Ovary (tissue), 7 donors: ENCODE measurements at regions not wholly inside any gene's neighbourhood (a gene's known extent, or its start where the extent isn't known, plus 50 kb on each side); places are given as distances from the start of the nearest gene placed in this dataset.
"Not testable (repeated sequence)": the region's sequence is repeated elsewhere in the genome, so short reads cannot be mapped to it uniquely, and the experiment has no call there.

Source experiments
- DNase-seq, 5 donors: peaks; one replicate each; pipeline ENCODE4 v3.0.0-alpha.2; 2019 to 2020
- H3K27ac ChIP-seq, 2 donors: fragments of 200-600 bp; one replicate each; pipeline versions ENCODE4 v1.5.1 to v1.8.0; 2019 to 2022
- H3K27me3 ChIP-seq: fragments of 200-600 bp; one replicate; pipeline ENCODE4 v1.8.0; 2022
- H3K36me3 ChIP-seq: fragments of 200-600 bp; sonication (generic); one replicate; pipeline ENCODE4 v1.5.1; 2019
- H3K4me1 ChIP-seq: one replicate; pipeline ENCODE4 v1.8.1; 2013; ENCODE audit warnings: mild to moderate bottlenecking, moderate library complexity; ENCODE audit not compliant: insufficient read depth
- H3K4me3 ChIP-seq: fragments of 200-600 bp; sonication (generic); one replicate; pipeline ENCODE4 v1.5.1; 2017
- H3K9me3 ChIP-seq, 2 donors: fragments of 200-600 bp in 1 of 2; sonication (generic) in 1 of 2; one replicate each; pipeline versions ENCODE4 v1.5.1 to v1.8.1; 2013 to 2019; ENCODE audit warnings: mild to moderate bottlenecking in 1 of 2, moderate library complexity in 1 of 2
- EP300 ChIP-seq: sonication (generic); formaldehyde crosslinking; IDR thresholded peaks from one replicate; pipeline ENCODE4 v1.6.1; 2017; ENCODE audit warnings: antibody characterized with exemption
- POLR2A ChIP-seq: fragments of 450-650 bp; IDR thresholded peaks from one replicate; pipeline ENCODE4 v1.6.1; 2017; ENCODE audit warnings: antibody characterized with exemption, mild to moderate bottlenecking, moderate library complexity
- WGBS, 3 donors: extraction: QIAGEN DNeasy Blood & Tissue Kit in 1 of 3; methylation state at CpG; one replicate each; pipeline versions ENCODE4 v1.1.5 to v1.1.7; 2013 to 2017; 5-methylcytosine and 5-hydroxymethylcytosine counted together
- intact Hi-C, 4 donors: fragments of 100-400 bp; cut with DNase I; formaldehyde crosslinking; loops; one replicate each; pipeline versions ENCODE4 v1.11.0 to v1.15.1; 2022 to 2023
- TF ChIP-seq, protein P1 (sequence below), 3 donors: fragments of 450-650 bp in 2 of 3; fragments of 200-600 bp in 1 of 3; IDR thresholded peaks; one replicate each; pipeline versions ENCODE4 v1.5.1 to v1.8.0; 2016 to 2022; ENCODE audit warnings: antibody characterized with exemption in 3 of 3, mild to moderate bottlenecking in 1 of 3
- donor health status: DM: no; HTN: no; CAD: no; lungs with moderate emphysema.
- donor health status: DM: no; HTN: no; CAD: no.
- donor health status: Bipolar disorder and iron deficiency.
- donor health status: DM: no; HTN: no; CAD: no.
- donor health status: DM: yes; HTN: yes; CAD: no.

DNA sequence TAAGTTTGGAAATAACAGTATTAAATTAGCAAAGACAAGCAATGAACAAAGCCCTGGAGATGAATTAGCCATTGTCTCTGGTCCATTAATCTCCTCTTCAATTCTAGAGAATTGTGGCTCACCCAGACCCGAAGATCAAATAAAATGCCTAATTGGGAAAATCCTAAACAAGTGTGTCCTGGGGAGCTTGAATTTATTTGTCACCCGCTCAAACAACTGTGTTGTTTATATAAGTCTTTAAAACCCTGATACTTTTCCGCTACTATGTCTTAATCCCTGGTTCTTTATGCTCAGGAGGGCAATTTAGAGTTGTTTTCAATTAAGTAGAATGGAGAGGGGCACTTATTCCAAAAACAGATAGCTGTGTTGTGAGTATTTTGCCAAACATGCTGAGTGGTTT lies 128.4 kb downstream of the ANXA1 start:
- Histone ChIP-seq H3K36me3 (no peaks in the 10 kb centered on the region), H3K27me3 (no peaks in the 10 kb centered on the region), H3K4me1 (no peaks in the 10 kb centered on the region), H3K4me3 (no peak overlapping the region), H3K27ac (no peak overlapping the region), H3K9me3 (no peaks in the 10 kb centered on the region)
- no peak for DNase-seq
- WGBS, 3 donors, result 57 to 69% (median 64%) methylated on average over 3 of the region's 3 CpGs
- intact Hi-C loops, result no loop called here
- no peak for TF ChIP-seq POLR2A
- TF ChIP-seq, protein P1, sequence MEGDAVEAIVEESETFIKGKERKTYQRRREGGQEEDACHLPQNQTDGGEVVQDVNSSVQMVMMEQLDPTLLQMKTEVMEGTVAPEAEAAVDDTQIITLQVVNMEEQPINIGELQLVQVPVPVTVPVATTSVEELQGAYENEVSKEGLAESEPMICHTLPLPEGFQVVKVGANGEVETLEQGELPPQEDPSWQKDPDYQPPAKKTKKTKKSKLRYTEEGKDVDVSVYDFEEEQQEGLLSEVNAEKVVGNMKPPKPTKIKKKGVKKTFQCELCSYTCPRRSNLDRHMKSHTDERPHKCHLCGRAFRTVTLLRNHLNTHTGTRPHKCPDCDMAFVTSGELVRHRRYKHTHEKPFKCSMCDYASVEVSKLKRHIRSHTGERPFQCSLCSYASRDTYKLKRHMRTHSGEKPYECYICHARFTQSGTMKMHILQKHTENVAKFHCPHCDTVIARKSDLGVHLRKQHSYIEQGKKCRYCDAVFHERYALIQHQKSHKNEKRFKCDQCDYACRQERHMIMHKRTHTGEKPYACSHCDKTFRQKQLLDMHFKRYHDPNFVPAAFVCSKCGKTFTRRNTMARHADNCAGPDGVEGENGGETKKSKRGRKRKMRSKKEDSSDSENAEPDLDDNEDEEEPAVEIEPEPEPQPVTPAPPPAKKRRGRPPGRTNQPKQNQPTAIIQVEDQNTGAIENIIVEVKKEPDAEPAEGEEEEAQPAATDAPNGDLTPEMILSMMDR (IDR thresholded peaks at IDR 0.05), result no peak
- no peak for TF ChIP-seq EP300

GRCh38 chr9:73284377-73284776 lies 132.7 kb downstream of the ANXA1 start:
- Histone ChIP-seq H3K4me1 (no peaks in the 10 kb centered on the region), H3K36me3 (no peaks in the 10 kb centered on the region), H3K4me3 (no peak overlapping the region), H3K9me3 (no peaks in the 10 kb centered on the region), H3K27me3 (no peaks in the 10 kb centered on the region), H3K27ac (no peak overlapping the region)
- WGBS, 3 donors, result 79 to 87% (median 79%) methylated on average over 9 of the region's 9 CpGs
- DNase-seq, result no peak
- TF ChIP-seq, protein P1 (IDR thresholded peaks at IDR 0.05), result no peak
- TF ChIP-seq EP300, result no peak
- TF ChIP-seq POLR2A, result no peak
- intact Hi-C loops, result no loop called here

DNA sequence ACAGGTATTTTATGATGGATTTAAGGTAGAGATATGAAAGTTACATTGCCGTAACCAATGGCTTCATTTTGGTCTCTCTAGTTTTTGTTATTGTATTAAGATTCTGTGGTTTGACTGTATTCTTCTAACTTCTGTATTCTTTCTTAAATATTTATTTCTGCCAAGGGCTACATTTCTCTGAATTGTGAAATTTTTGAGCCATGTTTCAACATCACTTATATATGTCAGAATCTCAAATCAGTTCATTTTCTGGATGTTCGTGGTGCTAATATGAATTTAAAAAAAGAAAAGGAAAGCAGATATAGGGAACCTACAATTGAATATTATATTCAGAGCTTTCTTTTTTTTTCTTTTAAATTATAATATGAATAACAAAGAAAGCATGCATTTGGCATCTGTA lies 142.7 kb downstream of the ANXA1 start:
- Histone ChIP-seq H3K4me1 (no peaks in the 10 kb centered on the region), H3K9me3 (no peaks in the 10 kb centered on the region), H3K27me3 (no peaks in the 10 kb centered on the region), H3K36me3 (no peaks in the 10 kb centered on the region), H3K27ac (no peak overlapping the region), H3K4me3 (no peak overlapping the region)
- 74 to 82% (median 78%) methylated on average over 2 of the region's 2 CpGs for WGBS, 3 donors
- no peak for DNase-seq
- TF ChIP-seq POLR2A, result no peak
- TF ChIP-seq, protein P1 (IDR thresholded peaks at IDR 0.05), result no peak
- intact Hi-C loops, result no loop called here

- intact Hi-C loops, result no loop called here
- no peak for DNase-seq
- no peaks in the 10 kb centered on the region for H3K27me3 ChIP-seq
- H3K36me3 ChIP-seq, result no peaks in the 10 kb centered on the region
- no peak overlapping the region for H3K27ac ChIP-seq
- H3K4me3 ChIP-seq, result no peak overlapping the region
- no peak for TF ChIP-seq EP300
- TF ChIP-seq, protein P1 (IDR thresholded peaks at IDR 0.05), result no peak
- no peak for TF ChIP-seq POLR2A
- H3K4me1 ChIP-seq, result no peaks in the 10 kb centered on the region
- H3K9me3 ChIP-seq, result no peaks in the 10 kb centered on the region
Measured at GRCh38 chr9:73325983-73326382, 174.3 kb downstream of the ANXA1 start.

GRCh38 chr9:73327149-73327548 lies 175.5 kb downstream of the ANXA1 start:
- DNase-seq, result no peak
- Histone ChIP-seq H3K36me3 (no peaks in the 10 kb centered on the region), H3K27ac (no peak overlapping the region), H3K4me3 (no peak overlapping the region), H3K27me3 (no peaks in the 10 kb centered on the region), H3K4me1 (no peaks in the 10 kb centered on the region), H3K9me3 (no peaks in the 10 kb centered on the region)
- no peak for TF ChIP-seq EP300
- TF ChIP-seq POLR2A, result no peak
- TF ChIP-seq, protein P1 (IDR thresholded peaks at IDR 0.05), result no peak
- intact Hi-C loops, result no loop called here
- WGBS, 3 donors, result 55 to 70% (median 67%) methylated on average over 2 of the region's 2 CpGs

DNA sequence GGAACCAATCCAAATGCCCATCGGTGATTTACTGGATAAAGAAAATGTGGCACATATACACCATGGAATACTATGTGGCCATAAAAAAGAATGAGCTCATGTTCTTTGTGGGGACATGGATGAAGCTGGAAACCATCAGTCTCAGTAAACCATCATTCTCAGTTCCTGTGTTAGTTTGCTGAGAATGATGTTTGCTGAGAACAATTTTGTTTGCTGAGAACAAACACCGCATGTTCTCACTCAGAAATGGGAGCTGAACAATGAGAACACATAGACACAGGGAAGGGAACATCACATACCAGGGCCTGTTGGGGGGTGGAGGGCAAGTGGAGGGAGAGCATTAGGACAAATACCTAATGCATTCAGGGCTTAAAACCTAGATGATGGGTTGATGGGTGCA lies 185.5 kb downstream of the ANXA1 start:
- H3K27ac ChIP-seq, intact Hi-C loops: not testable (repeated sequence)
- WGBS, 3 donors, result 92 to 98% (median 96%) methylated on average over 2 of the region's 2 CpGs

More for the DNA sequence above, 185.5 kb downstream of the ANXA1 start:
- not testable (repeated sequence) for H3K4me3 ChIP-seq, H3K27me3 ChIP-seq, H3K36me3 ChIP-seq, H3K9me3 ChIP-seq, DNase-seq, H3K4me1 ChIP-seq
